ENCODE measurements at regions not wholly inside any gene's neighbourhood (a gene's known extent, or its start where the extent isn't known, plus 50 kb on each side); places are given as distances from the start of the nearest gene placed in this dataset.

- no peak for DNase-seq (ENCODE audit: low read depth)
- TF ChIP-seq CTCF (conservative IDR thresholded peaks at IDR 0.05; ENCODE audit: control insufficient read depth, insufficient read depth, low read depth, low read length): no peak
- no peak overlapping the region for H3K4me3 ChIP-seq (ENCODE audit: control insufficient read depth, low read depth, low read length)
Measured at GRCh38 chr2:94960751-94961150, 64.8 kb upstream of the MAL start.

GRCh38 chr2:94964193-94964592 is 61.3 kb upstream of the MAL start:
- H3K4me3 ChIP-seq (ENCODE audit: control insufficient read depth, low read depth, low read length): no peak overlapping the region
- TF ChIP-seq CTCF (conservative IDR thresholded peaks at IDR 0.05; ENCODE audit: control insufficient read depth, insufficient read depth, low read depth, low read length): no peak
- DNase-seq (ENCODE audit: low read depth): no peak

- no peak for DNase-seq (ENCODE audit: low read depth)
- H3K4me3 ChIP-seq (ENCODE audit: control insufficient read depth, low read depth, low read length): no peak overlapping the region
- no peak for TF ChIP-seq CTCF (conservative IDR thresholded peaks at IDR 0.05; ENCODE audit: control insufficient read depth, insufficient read depth, low read depth, low read length)
Measured at GRCh38 chr2:94966689-94967088, 58.8 kb upstream of the MAL start.

GRCh38 chr2:94970353-94970752 is 55.2 kb upstream of the MAL start:
- no peak overlapping the region for H3K4me3 ChIP-seq (ENCODE audit: control insufficient read depth, low read depth, low read length)
- no peak for DNase-seq (ENCODE audit: low read depth)
- TF ChIP-seq CTCF (conservative IDR thresholded peaks at IDR 0.05; ENCODE audit: control insufficient read depth, insufficient read depth, low read depth, low read length): no peak

All from fibroblast of mammary gland (primary cell).